A549 (cell line): ENCODE measurements at regions not wholly inside any gene's neighbourhood (a gene's known extent, or its start where the extent isn't known, plus 50 kb on each side); places are given as distances from the start of the nearest gene placed in this dataset.

Source experiments
- ATAC-seq, 2 experiments: fragments of 200-7000 bp in 1 of 2; fragments of >200 bp in 1 of 2; cut with Nextera tagmentation in 1 of 2; cut with Tn5 transposase in 1 of 2; 3 replicates each; pipeline versions ENCODE4 v1.8.0 to v1.9.1; 2018 to 2020; ENCODE audit warnings: mild to moderate bottlenecking in 1 of 2, moderate library complexity in 1 of 2
- CTCF ChIA-PET: fragments of 300-600 bp; sonication (Branson Sonifier 250); formaldehyde crosslinking; extraction: SDS; loops from one replicate; lab custom pipeline; 2021; ENCODE audit warnings: antibody characterized with exemption, inconsistent platforms; lab: Yijun Ruan, JAX
- POLR2A ChIA-PET: fragments of 350-600 bp; formaldehyde crosslinking; extraction: SDS; loops from one replicate; lab custom pipeline; 2021; ENCODE audit warnings: antibody characterized with exemption, inconsistent platforms; lab: Yijun Ruan, JAX
- DNase-seq, 2 experiments: peaks; one replicate each; pipeline versions ENCODE4 v3.0.0 to v3.0.0-alpha.2; 2011 to 2016; ENCODE audit warnings: low read depth in 1 of 2, low spot score in 1 of 2
- FAIRE-seq: peaks from 2 replicates; lab custom pipeline; 2011; peaks lifted over from hg19 to GRCh38; lab: Jason Lieb, UNC
- H3K27ac ChIP-seq, 2 experiments: fragments of >200 bp; sonication (Bioruptor Twin); formaldehyde crosslinking; 3 replicates each; pipeline ENCODE4 v1.5.1; 2016 to 2017
- H3K4me1 ChIP-seq: fragments of >200 bp; sonication (Bioruptor Twin); formaldehyde crosslinking; 3 replicates; pipeline ENCODE4 v1.6.1; 2016
- H3K4me2 ChIP-seq: fragments of >200 bp; sonication (Bioruptor Twin); formaldehyde crosslinking; 3 replicates; pipeline ENCODE4 v1.6.1; 2016
- H3K4me3 ChIP-seq: fragments of >200 bp; sonication (Bioruptor Twin); formaldehyde crosslinking; 3 replicates; pipeline ENCODE4 v1.5.1; 2016
- H3K9me3 ChIP-seq: fragments of >200 bp; sonication (Bioruptor Twin); formaldehyde crosslinking; 3 replicates; pipeline ENCODE4 v1.6.1; 2016
- CBX2 ChIP-seq: fragments of 200-600 bp; sonication (generic); IDR thresholded peaks from 2 replicates; pipeline ENCODE4 v1.6.1; 2016; ENCODE audit warnings: low read depth, mild to moderate bottlenecking, borderline replicate concordance
- CBX8 ChIP-seq: fragments of 200-600 bp; sonication (generic); IDR thresholded peaks from 2 replicates; pipeline ENCODE4 v1.6.1; 2016
- CEBPB ChIP-seq, 2 experiments: fragments of >200 bp in 1 of 2; sonication (Bioruptor Twin) in 1 of 2; formaldehyde crosslinking in 1 of 2; IDR thresholded peaks; 2 replicates each; pipeline ENCODE4 v1.6.1; 2012 to 2016
- CHD2 ChIP-seq: fragments of 150-350 bp; IDR thresholded peaks from 2 replicates; pipeline ENCODE4 v1.6.1; 2014; ENCODE audit warnings: low read length; ENCODE audit not compliant: partially characterized antibody
- EHF ChIP-seq: fragments of 250-450 bp; sonication (Bioruptor Pico); IDR thresholded peaks from 2 replicates; pipeline ENCODE4 v1.5.0; 2020; ENCODE audit warnings: mild to moderate bottlenecking
- FOSL2 ChIP-seq, 2 experiments: fragments of 450-650 bp in 1 of 2; fragments of >200 bp in 1 of 2; sonication (Bioruptor Twin) in 1 of 2; formaldehyde crosslinking; IDR thresholded peaks; 2 replicates each; pipeline versions ENCODE4 v1.5.0 to v1.6.1; 2016 to 2020; ENCODE audit warnings: mild to moderate bottlenecking in 1 of 2, moderate library complexity in 1 of 2
- FOXS1 ChIP-seq: fragments of 250-450 bp; sonication (Bioruptor Pico); IDR thresholded peaks from 2 replicates; pipeline ENCODE4 v1.5.0; 2020; ENCODE audit warnings: mild to moderate bottlenecking, moderate library complexity
- HEYL ChIP-seq: fragments of 250-450 bp; sonication (Bioruptor Pico); IDR thresholded peaks from 2 replicates; pipeline ENCODE4 v1.8.0; 2021; ENCODE audit warnings: mild to moderate bottlenecking, moderate library complexity
- HOXA7 ChIP-seq: fragments of 250-450 bp; sonication (Bioruptor Pico); IDR thresholded peaks from 2 replicates; pipeline ENCODE4 v1.5.0; 2020; ENCODE audit warnings: mild to moderate bottlenecking, moderate library complexity
- JUNB ChIP-seq: fragments of >200 bp; sonication (Bioruptor Twin); formaldehyde crosslinking; IDR thresholded peaks from 2 replicates; pipeline ENCODE4 v1.6.1; 2016
- KDM5A ChIP-seq: fragments of 200-600 bp; sonication (generic); IDR thresholded peaks from 2 replicates; pipeline ENCODE4 v1.6.1; 2016; ENCODE audit warnings: antibody characterized with exemption, mild to moderate bottlenecking
- MAFK ChIP-seq: fragments of 450-650 bp; IDR thresholded peaks from 2 replicates; pipeline ENCODE4 v1.6.1; 2014; ENCODE audit not compliant: partially characterized antibody
- MYC ChIP-seq: IDR thresholded peaks from 2 replicates; pipeline ENCODE4 v1.6.1; 2012; ENCODE audit warnings: mild to moderate bottlenecking, inconsistent platforms, low read length, improper control_type of control experiment, borderline replicate concordance
- NPAS2 ChIP-seq: fragments of 250-450 bp; sonication (Bioruptor Pico); IDR thresholded peaks from 2 replicates; pipeline ENCODE4 v1.8.0; 2022; ENCODE audit warnings: mild to moderate bottlenecking, moderate library complexity, borderline replicate concordance
- NR3C1 ChIP-seq: fragments of >200 bp; sonication (Bioruptor Twin); formaldehyde crosslinking; IDR thresholded peaks from 3 replicates; pipeline ENCODE4 v1.6.1; 2017
- RARB ChIP-seq: fragments of 250-450 bp; sonication (Bioruptor Pico); IDR thresholded peaks from 2 replicates; pipeline ENCODE4 v1.8.0; 2021; ENCODE audit warnings: mild to moderate bottlenecking, moderate library complexity
- TP53 ChIP-seq: fragments of 250-450 bp; sonication (Bioruptor Pico); IDR thresholded peaks from 2 replicates; pipeline ENCODE4 v1.5.0; 2021; ENCODE audit warnings: mild to moderate bottlenecking, moderate library complexity
- ZNF302 ChIP-seq: fragments of 250-450 bp; sonication (Bioruptor Pico); IDR thresholded peaks from 2 replicates; pipeline ENCODE4 v1.9.0; 2021; ENCODE audit warnings: inconsistent platforms, mild to moderate bottlenecking, moderate library complexity
- WGBS: methylation state at CpG from one replicate; pipeline ENCODE4 v1.1.6; 2017; ENCODE audit errors: missing lambda C conversion rate; 5-methylcytosine and 5-hydroxymethylcytosine counted together
- TF ChIP-seq, protein P1 (sequence below): fragments of >200 bp; sonication (Bioruptor Twin); formaldehyde crosslinking; IDR thresholded peaks from 2 replicates; pipeline ENCODE4 v1.6.1; 2016
- TF ChIP-seq, protein P2 (sequence below): IDR thresholded peaks from 2 replicates; pipeline ENCODE4 v1.6.1; 2012; ENCODE audit warnings: low read depth, borderline replicate concordance
- TF ChIP-seq, protein P3 (sequence below): IDR thresholded peaks from 2 replicates; pipeline ENCODE4 v1.6.1; 2012
- TF ChIP-seq, protein P4 (sequence below): fragments of >200 bp; sonication (Bioruptor Twin); formaldehyde crosslinking; IDR thresholded peaks from 3 replicates; pipeline ENCODE4 v1.6.1; 2016

DNA sequence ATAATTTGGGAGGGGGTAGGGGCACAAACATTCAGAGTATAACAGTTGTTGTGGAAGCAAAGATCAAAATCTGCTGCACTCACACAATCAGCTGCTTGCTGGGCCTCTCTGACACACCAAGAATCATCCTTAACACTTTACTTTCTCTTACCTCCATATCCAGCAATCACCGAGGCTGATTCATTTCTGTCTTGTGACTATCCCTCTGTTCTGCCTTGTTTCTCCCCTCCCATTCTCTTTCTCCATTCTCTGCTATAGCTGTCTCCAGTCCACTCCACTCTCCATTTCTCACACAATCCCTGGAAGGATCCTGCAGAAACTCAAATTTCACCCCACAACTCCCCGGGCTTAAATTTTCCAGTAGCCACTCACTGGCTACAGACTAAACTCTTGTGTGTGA lies 91.8 kb upstream of the NGF start:
- H3K27ac ChIP-seq: peak overlapping the region; percentile 41 to 78; a peak in 4 of 6 replicates
- CTCF ChIA-PET: no interaction called here
- WGBS: 66% methylated on average over 2 of the region's 2 CpGs
- no peak for TF ChIP-seq MAFK
- no peak for TF ChIP-seq CEBPB (IDR thresholded peaks at IDR 0.05)
- TF ChIP-seq, all 56 proteins: peak for 0
- FAIRE-seq (no peak), ATAC-seq (no peak; a peak in 3 of 6 replicates), DNase-seq (no peak)
- Histone ChIP-seq H3K4me3 (no peak overlapping the region), H3K4me2 (peak overlapping the region; percentile 48; the same call in 1 of the 3 replicates), H3K9me3 (no peaks in the 10 kb centered on the region), H3K4me1 (peaks cover 48% of the 10 kb centered on the region)
- POLR2A ChIA-PET: no interaction called here

DNA sequence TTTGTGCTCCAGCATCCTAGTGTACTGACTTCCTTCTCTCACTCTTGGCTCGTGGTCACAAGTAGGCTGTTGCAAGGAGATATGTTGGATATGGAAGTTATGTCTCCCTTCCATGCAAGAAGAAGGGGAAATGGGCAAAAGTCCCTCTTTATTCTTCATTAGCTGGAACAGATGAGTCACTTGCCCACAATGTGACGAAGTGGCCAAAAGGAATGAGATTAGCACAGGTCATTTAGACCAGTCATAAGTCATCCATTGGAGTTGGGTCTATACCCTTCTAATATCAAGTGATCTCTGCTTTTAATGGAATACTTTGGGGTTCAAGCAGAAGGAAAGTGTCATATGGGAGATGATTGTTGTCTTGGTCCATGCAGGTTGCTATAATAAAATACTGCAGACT lies 91.2 kb upstream of the NGF start:
- ChIA-PET CTCF (interaction anchor here (0.5 to 1.2 kb wide), 2 partner anchors 290 to 320 kb away, joined by 4 to 5 read pairs; no protein-coding TSS in a partner anchor), POLR2A (no interaction called here)
- H3K9me3 ChIP-seq: no peaks in the 10 kb centered on the region
- FAIRE-seq (no peak), ATAC-seq (no peak), DNase-seq (no peak)
- 49% methylated on average over 2 of the region's 2 CpGs for WGBS
- H3K4me1 ChIP-seq: peaks cover 48% of the 10 kb centered on the region
- no peak for TF ChIP-seq RARB
- TF ChIP-seq FOSL2 (IDR thresholded peaks at IDR 0.05): no peak
- TF ChIP-seq FOSL2 (CRISPR knock-in tag; IDR thresholded peaks at IDR 0.05): no peak
- TF ChIP-seq, protein P1, sequence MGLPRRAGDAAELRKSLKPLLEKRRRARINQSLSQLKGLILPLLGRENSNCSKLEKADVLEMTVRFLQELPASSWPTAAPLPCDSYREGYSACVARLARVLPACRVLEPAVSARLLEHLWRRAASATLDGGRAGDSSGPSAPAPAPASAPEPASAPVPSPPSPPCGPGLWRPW: no peak
- TF ChIP-seq NR3C1: no peak
- no peak for TF ChIP-seq JUNB
- TF ChIP-seq EHF (CRISPR knock-in tag): no peak
- TF ChIP-seq TP53: no peak
- TF ChIP-seq CEBPB (IDR thresholded peaks at IDR 0.05): no peak
- peak overlapping the region; percentile 26 to 78; a peak in 3 of 6 replicates for H3K27ac ChIP-seq
- H3K4me2 ChIP-seq: no peak overlapping the region
- H3K4me3 ChIP-seq: no peak overlapping the region

DNA sequence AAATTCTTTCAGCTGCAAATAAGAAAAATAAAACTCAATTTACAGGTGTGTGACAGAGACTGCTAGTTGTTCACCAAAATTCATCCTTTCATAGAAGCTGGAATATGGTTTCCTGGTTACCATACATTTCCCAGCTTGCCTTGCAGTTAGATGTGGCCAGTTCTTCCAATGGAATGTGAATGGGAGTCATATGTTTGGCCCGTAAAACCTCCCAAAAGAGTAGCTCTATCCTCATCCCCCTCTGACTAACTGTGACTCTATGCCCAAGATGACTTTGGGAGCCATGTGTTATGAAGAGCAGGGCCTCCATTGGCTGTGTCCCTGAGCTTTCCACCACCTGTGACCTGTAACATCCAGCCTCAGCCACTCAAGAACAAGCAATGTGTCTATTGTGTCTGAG lies 90.6 kb upstream of the NGF start:
- ATAC-seq: no peak
- Histone ChIP-seq H3K4me3 (no peak overlapping the region), H3K27ac (0 out of 6 replicates have a peak overlapping the region, but pooled peaks of 1 of the 2 experiments have one; percentile 11), H3K4me1 (peaks cover 48% of the 10 kb centered on the region), H3K9me3 (no peaks in the 10 kb centered on the region), H3K4me2 (no peak overlapping the region)
- TF ChIP-seq ZNF302 (CRISPR knock-in tag) (no peak), KDM5A (no peak), FOSL2 (IDR thresholded peaks at IDR 0.05) (no peak), FOSL2 (CRISPR knock-in tag; IDR thresholded peaks at IDR 0.05) (no peak), CHD2 (no peak), NPAS2 (CRISPR knock-in tag) (no peak), MYC (no peak)
- TF ChIP-seq, protein P2, sequence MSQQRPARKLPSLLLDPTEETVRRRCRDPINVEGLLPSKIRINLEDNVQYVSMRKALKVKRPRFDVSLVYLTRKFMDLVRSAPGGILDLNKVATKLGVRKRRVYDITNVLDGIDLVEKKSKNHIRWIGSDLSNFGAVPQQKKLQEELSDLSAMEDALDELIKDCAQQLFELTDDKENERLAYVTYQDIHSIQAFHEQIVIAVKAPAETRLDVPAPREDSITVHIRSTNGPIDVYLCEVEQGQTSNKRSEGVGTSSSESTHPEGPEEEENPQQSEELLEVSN: no peak
- FAIRE-seq: no peak
- WGBS: 75% methylated on average over 1 of the region's 1 CpG
- no peak for DNase-seq
- ChIA-PET CTCF (interaction anchor here (0.5 to 1.2 kb wide), 2 partner anchors 289 to 319 kb away, joined by 4 to 5 read pairs; no protein-coding TSS in a partner anchor), POLR2A (no interaction called here)

DNA sequence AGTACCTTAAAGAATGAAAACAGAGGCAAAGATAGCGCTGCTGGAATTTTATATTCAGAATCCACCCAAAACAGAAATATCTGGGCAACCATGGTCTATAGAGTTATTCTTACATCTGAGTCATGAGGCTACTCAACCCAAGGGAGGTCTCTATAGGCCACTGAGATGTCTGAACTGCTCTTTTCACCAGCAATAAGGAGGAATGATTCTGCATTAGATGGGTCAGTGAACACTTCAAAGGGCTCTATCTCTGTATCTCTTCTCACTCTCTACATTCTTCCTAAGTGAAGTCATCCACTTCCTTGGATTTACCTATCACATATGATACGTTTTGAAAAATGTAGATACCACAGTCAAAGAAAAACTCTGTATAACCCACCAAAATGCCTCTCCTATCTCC lies 90.2 kb upstream of the NGF start:
- H3K4me3 ChIP-seq: no peak overlapping the region
- no peak overlapping the region for H3K27ac ChIP-seq
- WGBS: 58% methylated on average over 2 of the region's 2 CpGs
- no peaks in the 10 kb centered on the region for H3K9me3 ChIP-seq
- TF ChIP-seq, protein P3, sequence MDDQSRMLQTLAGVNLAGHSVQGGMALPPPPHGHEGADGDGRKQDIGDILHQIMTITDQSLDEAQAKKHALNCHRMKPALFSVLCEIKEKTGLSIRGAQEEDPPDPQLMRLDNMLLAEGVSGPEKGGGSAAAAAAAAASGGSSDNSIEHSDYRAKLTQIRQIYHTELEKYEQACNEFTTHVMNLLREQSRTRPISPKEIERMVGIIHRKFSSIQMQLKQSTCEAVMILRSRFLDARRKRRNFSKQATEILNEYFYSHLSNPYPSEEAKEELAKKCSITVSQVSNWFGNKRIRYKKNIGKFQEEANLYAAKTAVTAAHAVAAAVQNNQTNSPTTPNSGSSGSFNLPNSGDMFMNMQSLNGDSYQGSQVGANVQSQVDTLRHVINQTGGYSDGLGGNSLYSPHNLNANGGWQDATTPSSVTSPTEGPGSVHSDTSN: no peak
- TF ChIP-seq HEYL: no peak
- TF ChIP-seq MAFK: no peak
- TF ChIP-seq CBX8: no peak
- TF ChIP-seq CBX2: no peak
- no peak for TF ChIP-seq FOXS1 (CRISPR knock-in tag)
- TF ChIP-seq HOXA7 (CRISPR knock-in tag): no peak
- TF ChIP-seq, protein P4, sequence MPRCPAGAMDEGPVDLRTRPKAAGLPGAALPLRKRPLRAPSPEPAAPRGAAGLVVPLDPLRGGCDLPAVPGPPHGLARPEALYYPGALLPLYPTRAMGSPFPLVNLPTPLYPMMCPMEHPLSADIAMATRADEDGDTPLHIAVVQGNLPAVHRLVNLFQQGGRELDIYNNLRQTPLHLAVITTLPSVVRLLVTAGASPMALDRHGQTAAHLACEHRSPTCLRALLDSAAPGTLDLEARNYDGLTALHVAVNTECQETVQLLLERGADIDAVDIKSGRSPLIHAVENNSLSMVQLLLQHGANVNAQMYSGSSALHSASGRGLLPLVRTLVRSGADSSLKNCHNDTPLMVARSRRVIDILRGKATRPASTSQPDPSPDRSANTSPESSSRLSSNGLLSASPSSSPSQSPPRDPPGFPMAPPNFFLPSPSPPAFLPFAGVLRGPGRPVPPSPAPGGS: no peak
- H3K4me1 ChIP-seq: peaks cover 48% of the 10 kb centered on the region
- POLR2A ChIA-PET: no interaction called here
- CTCF ChIA-PET: interaction anchor here (1.2 kb wide), 1 partner anchor 289 kb away, joined by 4 read pairs; no protein-coding TSS in a partner anchor
- FAIRE-seq: no peak
- no peak for DNase-seq
- no peak overlapping the region for H3K4me2 ChIP-seq
- ATAC-seq: no peak
